ENCODE measurements at regions not wholly inside any gene's neighbourhood (a gene's known extent, or its start where the extent isn't known, plus 50 kb on each side); places are given as distances from the start of the nearest gene placed in this dataset.
A peak's percentile ranks its signal among the peaks of the same experiment; 100 is the strongest.

DNA sequence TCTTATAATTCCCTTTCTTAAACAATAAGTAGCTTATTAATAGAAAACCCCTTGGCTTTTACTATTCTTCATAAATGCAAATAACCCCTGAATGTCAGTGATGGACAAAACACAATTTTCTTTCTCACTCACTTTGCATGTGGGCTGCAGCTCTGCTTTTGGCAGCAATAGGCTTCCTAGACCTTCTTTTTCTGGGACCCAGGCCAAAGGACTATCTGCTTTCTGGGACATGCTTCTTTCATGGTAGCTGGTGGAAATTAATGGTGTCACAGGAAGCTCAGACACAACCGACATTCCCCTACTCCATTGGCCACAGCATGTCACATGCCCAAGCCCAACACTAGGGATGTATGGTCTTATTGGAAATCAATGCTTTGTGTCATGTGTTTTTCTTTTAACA, 134.3 kb upstream of the MDFIC start:
- DNase-seq (ENCODE audit: low read depth) = no peak
- TF ChIP-seq CTCF (conservative IDR thresholded peaks at IDR 0.05; ENCODE audit: low read depth, low read length) = no peak
- H3K4me3 ChIP-seq (ENCODE audit: low read depth, low read length) = no peak overlapping the region

GRCh38 chr7:114788706-114789105, 133.2 kb upstream of the MDFIC start:
- no peak for DNase-seq (ENCODE audit: low read depth)
- no peak for TF ChIP-seq CTCF (conservative IDR thresholded peaks at IDR 0.05; ENCODE audit: low read depth, low read length)

GRCh38 chr7:114789161-114789560, 132.7 kb upstream of the MDFIC start:
- TF ChIP-seq CTCF (conservative IDR thresholded peaks at IDR 0.05; ENCODE audit: low read depth, low read length) = no peak
- H3K4me3 ChIP-seq (ENCODE audit: low read depth, low read length) = no peak overlapping the region
- no peak for DNase-seq (ENCODE audit: low read depth)

More at GRCh38 chr7:114788706-114789105, 133.2 kb upstream of the MDFIC start:
- H3K4me3 ChIP-seq (ENCODE audit: low read depth, low read length) = no peak overlapping the region

GRCh38 chr7:114789871-114790311, 132.0 kb upstream of the MDFIC start:
- DNase-seq (ENCODE audit: low read depth) = peak; percentile 18
- TF ChIP-seq CTCF (conservative IDR thresholded peaks at IDR 0.05; ENCODE audit: low read depth, low read length) = no peak
- H3K4me3 ChIP-seq (ENCODE audit: low read depth, low read length) = no peak overlapping the region

- DNase-seq (ENCODE audit: low read depth) = no peak
- no peak overlapping the region for H3K4me3 ChIP-seq (ENCODE audit: low read depth, low read length)
- TF ChIP-seq CTCF (conservative IDR thresholded peaks at IDR 0.05; ENCODE audit: low read depth, low read length) = no peak
These were observed 131.4 kb upstream of the MDFIC start for GRCh38 chr7:114790521-114790920.

DNA sequence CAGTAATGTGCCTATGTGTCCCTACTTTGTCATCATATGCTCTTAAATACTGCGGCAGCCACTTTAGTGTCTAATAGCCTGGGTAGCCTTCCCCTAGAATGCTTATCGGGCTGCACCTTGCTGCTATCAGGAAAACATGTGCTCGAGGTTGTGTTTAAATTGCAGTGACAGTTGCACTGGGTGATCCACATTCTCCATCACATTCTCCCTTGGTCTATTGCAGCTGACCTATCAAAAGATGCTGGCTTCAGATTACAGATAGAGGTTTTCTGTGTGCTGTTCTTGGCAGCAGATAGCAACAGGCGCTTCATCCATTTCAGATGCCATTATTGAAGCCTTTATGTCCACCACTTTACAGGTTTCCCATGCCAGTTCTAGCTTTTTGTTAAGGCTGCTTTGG, 130.1 kb upstream of the MDFIC start:
- H3K4me3 ChIP-seq (ENCODE audit: low read depth, low read length) = no peak overlapping the region
- no peak for DNase-seq (ENCODE audit: low read depth)
- no peak for TF ChIP-seq CTCF (conservative IDR thresholded peaks at IDR 0.05; ENCODE audit: low read depth, low read length)

- H3K4me3 ChIP-seq (ENCODE audit: low read depth, low read length) = no peak overlapping the region
- no peak for TF ChIP-seq CTCF (conservative IDR thresholded peaks at IDR 0.05; ENCODE audit: low read depth, low read length)
- DNase-seq (ENCODE audit: low read depth) = no peak
These were observed 128.6 kb upstream of the MDFIC start for GRCh38 chr7:114793155-114793845.

All from epithelial cell of proximal tubule (primary cell).